ENCODE measurements at regions not wholly inside any gene's neighbourhood (a gene's known extent, or its start where the extent isn't known, plus 50 kb on each side); places are given as distances from the start of the nearest gene placed in this dataset.

DNA sequence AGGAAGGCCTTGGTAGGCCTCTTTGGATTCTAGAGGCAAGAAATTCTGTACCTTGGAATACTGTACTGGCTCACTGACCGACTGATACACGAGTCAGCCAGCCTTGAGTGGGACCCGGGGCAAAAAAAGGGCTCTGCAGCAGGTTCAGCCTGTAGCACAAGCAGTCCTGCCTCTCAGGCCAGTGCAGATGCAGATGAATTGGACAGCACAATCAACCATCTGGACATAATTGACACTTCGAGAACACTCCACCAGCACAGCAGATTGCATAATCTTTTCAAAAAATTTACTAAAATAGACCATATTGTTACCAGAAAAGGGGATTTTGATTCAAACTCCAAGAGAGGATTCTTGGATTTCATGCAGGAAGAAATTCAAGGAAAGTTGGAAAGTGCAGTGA, 241.6 kb downstream of the RPIA start:
- TF ChIP-seq NANOG (IDR thresholded peaks at IDR 0.05; ENCODE audit: borderline replicate concordance) (no peak), POLR2AphosphoS5 (IDR thresholded peaks at IDR 0.05; ENCODE audit: low read depth) (no peak), CREB1 (CRISPR knock-in tag; IDR thresholded peaks at IDR 0.05; ENCODE audit: low read depth) (no peak), STAT1 (IDR thresholded peaks at IDR 0.05; ENCODE audit: unreplicated experiment) (no peak), JUNB (IDR thresholded peaks at IDR 0.05; ENCODE audit: unreplicated experiment) (no peak), ZNF331 (CRISPR knock-in tag; IDR thresholded peaks at IDR 0.05; ENCODE audit: low read depth) (no peak), EZH2phosphoT487 (IDR thresholded peaks at IDR 0.05; ENCODE audit: unreplicated experiment) (no peak), EZH2 (IDR thresholded peaks at IDR 0.05; ENCODE audit: low read depth, unreplicated experiment) (no peak), ZNF114 (CRISPR knock-in tag; IDR thresholded peaks at IDR 0.05) (no peak)
- TF ChIP-seq, protein P1, sequence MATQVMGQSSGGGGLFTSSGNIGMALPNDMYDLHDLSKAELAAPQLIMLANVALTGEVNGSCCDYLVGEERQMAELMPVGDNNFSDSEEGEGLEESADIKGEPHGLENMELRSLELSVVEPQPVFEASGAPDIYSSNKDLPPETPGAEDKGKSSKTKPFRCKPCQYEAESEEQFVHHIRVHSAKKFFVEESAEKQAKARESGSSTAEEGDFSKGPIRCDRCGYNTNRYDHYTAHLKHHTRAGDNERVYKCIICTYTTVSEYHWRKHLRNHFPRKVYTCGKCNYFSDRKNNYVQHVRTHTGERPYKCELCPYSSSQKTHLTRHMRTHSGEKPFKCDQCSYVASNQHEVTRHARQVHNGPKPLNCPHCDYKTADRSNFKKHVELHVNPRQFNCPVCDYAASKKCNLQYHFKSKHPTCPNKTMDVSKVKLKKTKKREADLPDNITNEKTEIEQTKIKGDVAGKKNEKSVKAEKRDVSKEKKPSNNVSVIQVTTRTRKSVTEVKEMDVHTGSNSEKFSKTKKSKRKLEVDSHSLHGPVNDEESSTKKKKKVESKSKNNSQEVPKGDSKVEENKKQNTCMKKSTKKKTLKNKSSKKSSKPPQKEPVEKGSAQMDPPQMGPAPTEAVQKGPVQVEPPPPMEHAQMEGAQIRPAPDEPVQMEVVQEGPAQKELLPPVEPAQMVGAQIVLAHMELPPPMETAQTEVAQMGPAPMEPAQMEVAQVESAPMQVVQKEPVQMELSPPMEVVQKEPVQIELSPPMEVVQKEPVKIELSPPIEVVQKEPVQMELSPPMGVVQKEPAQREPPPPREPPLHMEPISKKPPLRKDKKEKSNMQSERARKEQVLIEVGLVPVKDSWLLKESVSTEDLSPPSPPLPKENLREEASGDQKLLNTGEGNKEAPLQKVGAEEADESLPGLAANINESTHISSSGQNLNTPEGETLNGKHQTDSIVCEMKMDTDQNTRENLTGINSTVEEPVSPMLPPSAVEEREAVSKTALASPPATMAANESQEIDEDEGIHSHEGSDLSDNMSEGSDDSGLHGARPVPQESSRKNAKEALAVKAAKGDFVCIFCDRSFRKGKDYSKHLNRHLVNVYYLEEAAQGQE (IDR thresholded peaks at IDR 0.05; ENCODE audit: unreplicated experiment) = no peak
- TF ChIP-seq, protein P2, sequence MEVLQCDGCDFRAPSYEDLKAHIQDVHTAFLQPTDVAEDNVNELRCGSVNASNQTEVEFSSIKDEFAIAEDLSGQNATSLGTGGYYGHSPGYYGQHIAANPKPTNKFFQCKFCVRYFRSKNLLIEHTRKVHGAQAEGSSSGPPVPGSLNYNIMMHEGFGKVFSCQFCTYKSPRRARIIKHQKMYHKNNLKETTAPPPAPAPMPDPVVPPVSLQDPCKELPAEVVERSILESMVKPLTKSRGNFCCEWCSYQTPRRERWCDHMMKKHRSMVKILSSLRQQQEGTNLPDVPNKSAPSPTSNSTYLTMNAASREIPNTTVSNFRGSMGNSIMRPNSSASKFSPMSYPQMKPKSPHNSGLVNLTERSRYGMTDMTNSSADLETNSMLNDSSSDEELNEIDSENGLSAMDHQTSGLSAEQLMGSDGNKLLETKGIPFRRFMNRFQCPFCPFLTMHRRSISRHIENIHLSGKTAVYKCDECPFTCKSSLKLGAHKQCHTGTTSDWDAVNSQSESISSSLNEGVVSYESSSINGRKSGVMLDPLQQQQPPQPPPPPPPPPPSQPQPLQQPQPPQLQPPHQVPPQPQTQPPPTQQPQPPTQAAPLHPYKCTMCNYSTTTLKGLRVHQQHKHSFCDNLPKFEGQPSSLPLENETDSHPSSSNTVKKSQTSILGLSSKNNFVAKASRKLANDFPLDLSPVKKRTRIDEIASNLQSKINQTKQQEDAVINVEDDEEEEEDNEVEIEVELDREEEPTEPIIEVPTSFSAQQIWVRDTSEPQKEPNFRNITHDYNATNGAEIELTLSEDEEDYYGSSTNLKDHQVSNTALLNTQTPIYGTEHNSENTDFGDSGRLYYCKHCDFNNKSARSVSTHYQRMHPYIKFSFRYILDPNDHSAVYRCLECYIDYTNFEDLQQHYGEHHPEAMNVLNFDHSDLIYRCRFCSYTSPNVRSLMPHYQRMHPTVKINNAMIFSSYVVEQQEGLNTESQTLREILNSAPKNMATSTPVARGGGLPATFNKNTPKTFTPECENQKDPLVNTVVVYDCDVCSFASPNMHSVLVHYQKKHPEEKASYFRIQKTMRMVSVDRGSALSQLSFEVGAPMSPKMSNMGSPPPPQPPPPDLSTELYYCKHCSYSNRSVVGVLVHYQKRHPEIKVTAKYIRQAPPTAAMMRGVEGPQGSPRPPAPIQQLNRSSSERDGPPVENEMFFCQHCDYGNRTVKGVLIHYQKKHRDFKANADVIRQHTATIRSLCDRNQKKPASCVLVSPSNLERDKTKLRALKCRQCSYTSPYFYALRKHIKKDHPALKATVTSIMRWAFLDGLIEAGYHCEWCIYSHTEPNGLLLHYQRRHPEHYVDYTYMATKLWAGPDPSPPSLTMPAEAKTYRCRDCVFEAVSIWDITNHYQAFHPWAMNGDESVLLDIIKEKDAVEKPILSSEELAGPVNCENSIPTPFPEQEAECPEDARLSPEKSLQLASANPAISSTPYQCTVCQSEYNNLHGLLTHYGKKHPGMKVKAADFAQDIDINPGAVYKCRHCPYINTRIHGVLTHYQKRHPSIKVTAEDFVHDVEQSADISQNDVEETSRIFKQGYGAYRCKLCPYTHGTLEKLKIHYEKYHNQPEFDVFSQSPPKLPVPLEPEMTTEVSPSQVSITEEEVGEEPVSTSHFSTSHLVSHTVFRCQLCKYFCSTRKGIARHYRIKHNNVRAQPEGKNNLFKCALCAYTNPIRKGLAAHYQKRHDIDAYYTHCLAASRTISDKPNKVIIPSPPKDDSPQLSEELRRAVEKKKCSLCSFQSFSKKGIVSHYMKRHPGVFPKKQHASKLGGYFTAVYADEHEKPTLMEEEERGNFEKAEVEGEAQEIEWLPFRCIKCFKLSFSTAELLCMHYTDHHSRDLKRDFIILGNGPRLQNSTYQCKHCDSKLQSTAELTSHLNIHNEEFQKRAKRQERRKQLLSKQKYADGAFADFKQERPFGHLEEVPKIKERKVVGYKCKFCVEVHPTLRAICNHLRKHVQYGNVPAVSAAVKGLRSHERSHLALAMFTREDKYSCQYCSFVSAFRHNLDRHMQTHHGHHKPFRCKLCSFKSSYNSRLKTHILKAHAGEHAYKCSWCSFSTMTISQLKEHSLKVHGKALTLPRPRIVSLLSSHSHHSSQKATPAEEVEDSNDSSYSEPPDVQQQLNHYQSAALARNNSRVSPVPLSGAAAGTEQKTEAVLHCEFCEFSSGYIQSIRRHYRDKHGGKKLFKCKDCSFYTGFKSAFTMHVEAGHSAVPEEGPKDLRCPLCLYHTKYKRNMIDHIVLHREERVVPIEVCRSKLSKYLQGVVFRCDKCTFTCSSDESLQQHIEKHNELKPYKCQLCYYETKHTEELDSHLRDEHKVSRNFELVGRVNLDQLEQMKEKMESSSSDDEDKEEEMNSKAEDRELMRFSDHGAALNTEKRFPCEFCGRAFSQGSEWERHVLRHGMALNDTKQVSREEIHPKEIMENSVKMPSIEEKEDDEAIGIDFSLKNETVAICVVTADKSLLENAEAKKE (CRISPR knock-in tag; IDR thresholded peaks at IDR 0.05) = no peak
- TF ChIP-seq, protein P3, sequence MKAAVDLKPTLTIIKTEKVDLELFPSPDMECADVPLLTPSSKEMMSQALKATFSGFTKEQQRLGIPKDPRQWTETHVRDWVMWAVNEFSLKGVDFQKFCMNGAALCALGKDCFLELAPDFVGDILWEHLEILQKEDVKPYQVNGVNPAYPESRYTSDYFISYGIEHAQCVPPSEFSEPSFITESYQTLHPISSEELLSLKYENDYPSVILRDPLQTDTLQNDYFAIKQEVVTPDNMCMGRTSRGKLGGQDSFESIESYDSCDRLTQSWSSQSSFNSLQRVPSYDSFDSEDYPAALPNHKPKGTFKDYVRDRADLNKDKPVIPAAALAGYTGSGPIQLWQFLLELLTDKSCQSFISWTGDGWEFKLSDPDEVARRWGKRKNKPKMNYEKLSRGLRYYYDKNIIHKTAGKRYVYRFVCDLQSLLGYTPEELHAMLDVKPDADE (IDR thresholded peaks at IDR 0.05) = no peak
- TF ChIP-seq, protein P4, sequence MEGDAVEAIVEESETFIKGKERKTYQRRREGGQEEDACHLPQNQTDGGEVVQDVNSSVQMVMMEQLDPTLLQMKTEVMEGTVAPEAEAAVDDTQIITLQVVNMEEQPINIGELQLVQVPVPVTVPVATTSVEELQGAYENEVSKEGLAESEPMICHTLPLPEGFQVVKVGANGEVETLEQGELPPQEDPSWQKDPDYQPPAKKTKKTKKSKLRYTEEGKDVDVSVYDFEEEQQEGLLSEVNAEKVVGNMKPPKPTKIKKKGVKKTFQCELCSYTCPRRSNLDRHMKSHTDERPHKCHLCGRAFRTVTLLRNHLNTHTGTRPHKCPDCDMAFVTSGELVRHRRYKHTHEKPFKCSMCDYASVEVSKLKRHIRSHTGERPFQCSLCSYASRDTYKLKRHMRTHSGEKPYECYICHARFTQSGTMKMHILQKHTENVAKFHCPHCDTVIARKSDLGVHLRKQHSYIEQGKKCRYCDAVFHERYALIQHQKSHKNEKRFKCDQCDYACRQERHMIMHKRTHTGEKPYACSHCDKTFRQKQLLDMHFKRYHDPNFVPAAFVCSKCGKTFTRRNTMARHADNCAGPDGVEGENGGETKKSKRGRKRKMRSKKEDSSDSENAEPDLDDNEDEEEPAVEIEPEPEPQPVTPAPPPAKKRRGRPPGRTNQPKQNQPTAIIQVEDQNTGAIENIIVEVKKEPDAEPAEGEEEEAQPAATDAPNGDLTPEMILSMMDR (conservative IDR thresholded peaks at IDR 0.05; ENCODE audit: low read depth in 2 of 2) = no peak
- H3K9me2 ChIP-seq (ENCODE audit: insufficient read depth) = no peaks in the 10 kb centered on the region
- no peak overlapping the region for H2AFZ ChIP-seq
- H3K79me2 ChIP-seq (replicated peaks; ENCODE audit: insufficient read depth) = no peaks in the 10 kb centered on the region
- ATAC-seq (no peak), DNase-seq (ENCODE audit: low spot score) (no peak)
- Mint-ChIP-seq H3K27me3 (ENCODE audit: insufficient read depth, low read depth, poor library complexity) (no peaks in the 10 kb centered on the region), H3K4me3 (no peak overlapping the region), H3K36me3 (ENCODE audit: low read depth) (no peaks in the 10 kb centered on the region), H3K27ac (no peak overlapping the region), H3K9me3 (no peaks in the 10 kb centered on the region), H3K4me1 (no peaks in the 10 kb centered on the region)
- H3K4me3 ChIP-seq = no peak overlapping the region
- H3F3A ChIP-seq (replicated peaks; ENCODE audit: low read depth) = no peaks in the 10 kb centered on the region
- H3K36me3 ChIP-seq (ENCODE audit: insufficient read depth) = no peaks in the 10 kb centered on the region
- no peaks in the 10 kb centered on the region for H3K4me1 ChIP-seq (ENCODE audit: insufficient read depth)
- H3K27ac ChIP-seq (ENCODE audit: low read depth) = no peak overlapping the region
- no peak overlapping the region for H3K4me2 ChIP-seq
- no peaks in the 10 kb centered on the region for H4K20me1 ChIP-seq (replicated peaks; ENCODE audit: insufficient read depth)
- H3K27me3 ChIP-seq (ENCODE audit: insufficient read depth) = no peaks in the 10 kb centered on the region
